Large intestine (tissue), 3 donors: ENCODE measurements at regions not wholly inside any gene's neighbourhood (a gene's known extent, or its start where the extent isn't known, plus 50 kb on each side); places are given as distances from the start of the nearest gene placed in this dataset.
A peak's percentile ranks its signal among the peaks of the same experiment; 100 is the strongest.
"Not testable (repeated sequence)": the region's sequence is repeated elsewhere in the genome, so short reads cannot be mapped to it uniquely, and the experiment has no call there.

Source experiments
- DNase-seq, 2 donors: peaks; one replicate each; pipeline versions ENCODE4 v3.0.0 to v3.0.0-alpha.2; 2013
- H3K27ac ChIP-seq: one replicate; pipeline ENCODE4 v1.5.1; 2013; ENCODE audit warnings: low read length
- H3K27me3 ChIP-seq: 2 replicates; pipeline ENCODE4 v1.6.1; 2013; ENCODE audit warnings: low read length; ENCODE audit not compliant: control insufficient read depth, insufficient read depth
- H3K36me3 ChIP-seq: 2 replicates; pipeline ENCODE4 v1.6.1; 2013; ENCODE audit warnings: low read length; ENCODE audit not compliant: control insufficient read depth, insufficient read depth
- H3K4me1 ChIP-seq: one replicate; pipeline ENCODE4 v1.6.1; 2013; ENCODE audit warnings: low read length; ENCODE audit not compliant: control insufficient read depth, insufficient read depth
- H3K4me3 ChIP-seq: one replicate; pipeline ENCODE4 v1.5.1; 2013; ENCODE audit warnings: low read length
- H3K9me3 ChIP-seq: one replicate; pipeline ENCODE4 v1.6.1; 2013; ENCODE audit warnings: mild to moderate bottlenecking, low read depth, low read length, moderate library complexity; ENCODE audit not compliant: control insufficient read depth
- WGBS: methylation state at CpG from one replicate; pipeline ENCODE4 v1.1.5; 2013; ENCODE audit warnings: low lambda C conversion rate; ENCODE audit not compliant: insufficient coverage; 5-methylcytosine and 5-hydroxymethylcytosine counted together

DNA sequence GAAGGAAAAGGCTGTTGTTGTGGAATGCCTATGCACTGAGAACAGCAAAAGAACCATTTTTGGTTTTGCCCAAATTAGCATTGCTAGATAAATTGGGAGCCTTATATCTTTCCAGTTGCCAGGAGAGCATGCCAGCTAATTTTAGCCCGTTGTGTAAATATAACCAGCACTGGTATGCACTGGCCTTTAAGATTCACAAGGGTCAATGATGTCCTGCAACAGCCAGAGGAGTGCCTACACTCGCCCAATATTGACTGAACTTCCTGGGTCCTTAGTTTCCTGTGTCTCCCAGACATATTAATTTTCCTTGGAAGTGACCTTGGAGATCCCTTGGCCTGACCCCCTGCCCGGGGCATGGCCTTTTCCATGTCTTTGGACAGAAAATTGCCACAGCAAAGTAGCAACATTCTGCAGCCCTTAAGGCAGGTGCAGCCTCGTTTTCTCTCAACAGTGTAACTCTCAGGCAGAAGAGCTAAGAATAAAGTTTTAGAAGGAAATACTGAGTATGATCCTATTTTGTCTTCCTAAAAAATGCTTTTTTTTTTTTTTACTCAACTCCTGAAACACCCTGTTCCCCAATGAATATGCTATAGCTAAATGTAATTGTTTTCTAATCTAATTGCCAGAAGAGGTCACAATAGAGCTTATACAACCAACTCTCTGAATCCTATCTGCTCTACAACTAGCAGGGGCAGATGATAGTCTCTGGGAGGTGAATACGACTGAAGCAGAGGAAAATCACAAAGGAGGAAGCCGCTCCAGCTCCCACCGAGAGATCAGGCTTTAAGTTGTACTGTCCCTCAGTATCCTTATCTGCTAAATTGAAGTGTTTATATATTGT, 131.9 kb upstream of the PCGF5 start:
- no peak overlapping the region for H3K4me3 ChIP-seq
- no peaks in the 10 kb centered on the region for H3K9me3 ChIP-seq
- H3K27me3 ChIP-seq, result peaks cover 2% of the 10 kb centered on the region
- peak in 1 of 2 donors; percentile 11 for DNase-seq
- H3K27ac ChIP-seq, result no peak overlapping the region
- no peaks in the 10 kb centered on the region for H3K4me1 ChIP-seq
- no peaks in the 10 kb centered on the region for H3K36me3 ChIP-seq
- no CpG with 5 or more reads among the region's 7 CpGs for WGBS

DNA sequence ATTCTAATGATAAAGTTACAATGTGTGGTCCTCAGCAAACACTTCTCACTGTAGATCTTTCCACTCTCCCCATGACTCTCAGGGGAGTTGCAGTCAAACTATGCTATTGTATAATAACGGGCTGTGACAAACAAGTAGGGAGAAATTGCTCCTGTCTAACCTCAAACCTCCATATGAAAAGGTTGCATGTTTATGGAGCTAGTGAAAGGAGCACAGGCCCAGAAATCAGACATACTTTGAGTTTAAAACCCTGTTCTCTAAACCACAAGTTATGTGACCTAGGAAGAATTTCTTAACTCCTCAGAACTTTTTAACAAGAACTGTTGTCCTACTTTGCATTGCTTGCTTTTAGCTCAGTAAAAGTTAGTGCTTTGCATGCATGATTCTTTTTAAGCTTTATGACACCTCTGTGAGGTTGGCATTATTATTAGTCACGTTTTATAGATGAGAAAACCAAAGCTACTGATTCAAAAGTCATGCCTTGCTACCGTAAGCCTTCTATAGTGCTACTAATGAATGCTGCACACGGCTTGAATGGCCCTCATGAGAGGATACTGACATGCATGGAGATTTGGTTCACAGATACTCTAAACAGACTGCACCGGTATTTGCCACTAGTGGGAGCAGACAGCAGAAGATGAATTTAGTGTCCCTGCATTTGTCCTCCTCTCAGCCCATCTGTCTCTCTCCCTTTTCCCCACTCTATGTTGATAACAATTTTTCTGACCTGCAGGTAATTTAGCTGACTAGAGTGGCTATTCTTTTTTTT, 129.5 kb upstream of the PCGF5 start:
- WGBS, result 43% methylated on average over 1 of the region's 5 CpGs
- H3K27ac ChIP-seq, result no peak overlapping the region
- H3K36me3 ChIP-seq, result no peaks in the 10 kb centered on the region
- H3K27me3 ChIP-seq, result peaks cover 2% of the 10 kb centered on the region
- H3K4me3 ChIP-seq, result no peak overlapping the region
- no peak for DNase-seq
- H3K4me1 ChIP-seq, result no peaks in the 10 kb centered on the region
- no peaks in the 10 kb centered on the region for H3K9me3 ChIP-seq

DNA sequence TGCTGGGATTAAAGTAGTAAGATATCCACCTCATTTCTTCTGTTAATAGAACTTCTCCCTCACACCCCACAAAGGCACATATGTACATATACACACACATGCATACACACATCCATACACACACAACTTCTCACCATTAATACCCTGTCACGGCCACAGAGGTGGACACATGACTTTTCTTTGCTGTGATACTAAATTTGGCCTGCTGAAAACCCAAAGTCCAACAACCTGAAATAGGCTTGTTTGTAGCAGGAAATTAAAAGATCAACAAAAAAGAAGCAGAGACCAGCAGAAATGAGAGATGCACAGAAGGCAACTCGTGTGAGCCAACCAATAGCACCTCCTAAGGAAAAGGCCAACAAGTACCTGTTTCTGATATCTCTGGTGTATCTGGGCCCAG, 128.7 kb upstream of the PCGF5 start:
- Histone ChIP-seq H3K9me3 (no peaks in the 10 kb centered on the region), H3K27me3 (peaks cover 2% of the 10 kb centered on the region), H3K4me3 (no peak overlapping the region), H3K27ac (no peak overlapping the region), H3K36me3 (no peaks in the 10 kb centered on the region), H3K4me1 (no peaks in the 10 kb centered on the region)
- WGBS, result 100% methylated on average over 1 of the region's 2 CpGs
- no peak for DNase-seq

DNA sequence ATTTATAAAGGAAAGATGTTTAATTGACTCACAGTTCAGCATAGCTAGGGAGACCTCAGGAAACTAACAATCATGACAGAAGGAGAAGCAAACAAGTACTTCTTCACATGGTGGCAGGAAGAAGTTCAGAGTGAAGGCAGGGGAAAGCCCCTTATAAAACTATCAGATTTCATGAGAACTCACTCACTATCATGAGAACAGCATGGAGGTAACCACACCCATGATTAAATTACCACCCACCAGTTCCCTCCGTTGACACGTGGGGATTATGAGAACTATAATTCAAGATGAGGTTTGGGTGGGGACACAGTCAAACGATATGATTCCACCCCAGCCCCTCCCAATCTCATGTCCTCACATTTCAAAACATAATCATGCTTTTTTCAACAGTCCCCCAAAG, 124.2 kb upstream of the PCGF5 start:
- Histone ChIP-seq H3K9me3 (no peaks in the 10 kb centered on the region), H3K27me3 (no peaks in the 10 kb centered on the region), H3K4me1 (no peaks in the 10 kb centered on the region), H3K4me3 (no peak overlapping the region), H3K36me3 (no peaks in the 10 kb centered on the region), H3K27ac (no peak overlapping the region)
- 80% methylated on average over 1 of the region's 3 CpGs for WGBS
- no peak for DNase-seq

DNA sequence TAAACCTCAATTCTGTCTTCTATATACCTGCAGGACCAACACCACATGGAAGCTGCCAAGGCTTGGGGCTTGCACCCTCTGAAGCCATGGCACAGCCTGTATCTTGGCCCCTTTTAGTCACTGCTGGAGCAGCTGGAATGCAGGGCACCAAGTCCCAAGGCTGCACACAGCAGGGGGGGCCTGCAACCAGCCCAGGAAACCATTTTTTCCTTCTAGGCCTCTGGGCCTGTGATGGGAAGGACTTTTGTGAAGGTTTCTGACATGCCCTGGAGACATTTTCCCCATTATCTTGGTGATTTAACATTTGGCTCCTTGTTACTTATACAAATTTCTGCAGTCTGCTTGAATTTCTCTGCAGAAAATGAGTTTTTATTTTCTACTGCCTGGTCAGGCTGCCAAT, 123.2 kb upstream of the PCGF5 start:
- Histone ChIP-seq H3K27me3 (no peaks in the 10 kb centered on the region), H3K4me3 (no peak overlapping the region)

GRCh38 chr10:91098021-91098420, 122.4 kb upstream of the PCGF5 start:
- H3K4me1 ChIP-seq, H3K4me3 ChIP-seq, H3K36me3 ChIP-seq, H3K27me3 ChIP-seq, DNase-seq, H3K9me3 ChIP-seq, H3K27ac ChIP-seq: not testable (repeated sequence)
- WGBS, result no CpG with 5 or more reads among the region's 2 CpGs

More for the DNA sequence above, 123.2 kb upstream of the PCGF5 start:
- DNase-seq, result no peak
- no peaks in the 10 kb centered on the region for H3K9me3 ChIP-seq
- no peak overlapping the region for H3K27ac ChIP-seq
- no peaks in the 10 kb centered on the region for H3K36me3 ChIP-seq
- no peaks in the 10 kb centered on the region for H3K4me1 ChIP-seq

GRCh38 chr10:91103384-91104192, 116.9 kb upstream of the PCGF5 start:
- no peaks in the 10 kb centered on the region for H3K4me1 ChIP-seq
- WGBS, result no CpG with 5 or more reads among the region's 5 CpGs
- H3K4me3 ChIP-seq, result no peak overlapping the region
- H3K27ac ChIP-seq, result no peak overlapping the region
- no peak for DNase-seq
- H3K9me3 ChIP-seq, result no peaks in the 10 kb centered on the region
- H3K36me3 ChIP-seq, result no peaks in the 10 kb centered on the region
- H3K27me3 ChIP-seq, result peaks cover 9% of the 10 kb centered on the region

DNA sequence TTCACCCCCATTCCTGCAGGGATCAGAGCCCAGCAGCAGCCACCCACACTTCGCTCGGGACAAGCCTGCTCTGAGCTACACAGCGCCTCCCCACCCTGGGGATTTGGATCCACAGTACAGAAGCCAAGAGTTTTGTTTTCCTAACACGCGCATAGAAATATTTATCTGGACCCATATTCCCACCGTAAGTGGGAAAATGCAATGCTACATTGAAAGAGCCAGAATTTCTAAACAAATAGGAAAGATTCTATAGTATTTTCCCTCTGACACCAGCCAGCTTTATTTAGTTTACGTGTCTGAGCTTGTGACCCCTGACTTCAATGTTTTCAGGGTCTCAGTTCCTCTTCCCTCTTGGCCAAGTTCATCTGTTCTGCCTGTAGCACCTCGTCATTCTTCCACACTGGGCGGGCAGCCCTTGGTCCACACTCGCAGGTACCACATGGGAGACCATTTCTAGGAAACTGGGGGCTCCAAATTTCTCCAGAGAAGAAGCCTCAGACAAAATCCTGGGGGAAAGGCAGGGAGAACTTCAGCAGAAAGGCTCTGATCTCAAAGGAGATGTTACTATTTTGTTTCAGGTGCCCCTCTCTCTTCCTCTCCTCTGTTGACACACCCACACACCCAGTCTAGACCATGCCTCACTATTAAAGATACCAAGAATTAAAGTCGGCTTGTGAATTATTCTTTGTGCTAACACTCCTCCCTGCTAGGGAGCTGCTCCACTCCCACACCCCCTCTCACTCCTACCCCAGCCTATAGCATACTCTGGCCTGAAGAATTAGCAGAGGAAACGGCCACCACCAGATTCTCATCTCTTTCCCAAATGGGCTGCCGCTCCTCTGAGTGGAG, 116.0 kb upstream of the PCGF5 start:
- DNase-seq, result no peak
- 81% methylated on average over 4 of the region's 13 CpGs for WGBS

DNA sequence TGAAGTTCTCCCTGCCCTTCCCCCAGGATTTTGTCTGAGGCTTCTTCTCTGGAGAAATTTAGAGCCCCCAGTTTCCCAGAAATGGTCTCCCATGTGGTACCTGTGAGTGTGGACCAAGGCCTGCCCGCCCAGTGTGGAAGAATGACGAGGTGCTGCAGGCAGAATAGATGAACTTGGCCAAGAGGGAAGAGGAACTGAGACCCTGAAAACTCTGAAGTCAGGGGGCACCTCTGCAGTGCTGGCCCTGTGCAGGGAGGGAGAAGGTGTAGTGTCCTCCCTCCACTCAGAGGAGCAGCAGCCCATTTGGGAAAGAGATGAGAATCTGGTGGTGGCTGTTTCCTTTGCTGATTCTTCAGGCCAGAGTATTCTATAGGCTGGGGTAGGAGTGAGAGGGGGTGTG, 115.2 kb upstream of the PCGF5 start:
- Histone ChIP-seq H3K4me1 (no peaks in the 10 kb centered on the region), H3K4me3 (no peak overlapping the region), H3K27me3 (peaks cover 9% of the 10 kb centered on the region), H3K36me3 (no peaks in the 10 kb centered on the region), H3K27ac (no peak overlapping the region), H3K9me3 (no peaks in the 10 kb centered on the region)
- no peak for DNase-seq
- WGBS, result no CpG with 5 or more reads among the region's 2 CpGs

More for the DNA sequence above, 116.0 kb upstream of the PCGF5 start:
- no peaks in the 10 kb centered on the region for H3K9me3 ChIP-seq
- H3K4me1 ChIP-seq, result no peaks in the 10 kb centered on the region
- no peaks in the 10 kb centered on the region for H3K36me3 ChIP-seq
- H3K4me3 ChIP-seq, result no peak overlapping the region
- no peak overlapping the region for H3K27ac ChIP-seq
- peaks cover 9% of the 10 kb centered on the region for H3K27me3 ChIP-seq

- no peaks in the 10 kb centered on the region for H3K9me3 ChIP-seq
- no peak for DNase-seq
- no peaks in the 10 kb centered on the region for H3K36me3 ChIP-seq
- no peak overlapping the region for H3K4me3 ChIP-seq
- no peaks in the 10 kb centered on the region for H3K4me1 ChIP-seq
- H3K27ac ChIP-seq, result no peak overlapping the region
- H3K27me3 ChIP-seq, result peaks cover under 1% of the 10 kb centered on the region
Measured at GRCh38 chr10:91108820-91109219, 111.6 kb upstream of the PCGF5 start.
